K562 (cell line): ENCODE measurements at regions not wholly inside any gene's neighbourhood (a gene's known extent, or its start where the extent isn't known, plus 50 kb on each side); places are given as distances from the start of the nearest gene placed in this dataset.

Experiments used
- ATAC-seq: fragments of 200-7000 bp; cut with Tn5 transposase; 3 replicates; pipeline ENCODE4 v1.9.1; 2020; ENCODE audit warnings: moderate library complexity
- BruUV-seq: library from RNA; stranded (reverse); fragments of 400-500 nt; replicated peaks from 2 replicates; lab custom pipeline; 2021; lab: Mats Ljungman, UMichigan
- CTCF ChIA-PET: fragments of 300-600 bp; formaldehyde crosslinking; extraction: SDS; loops from one replicate; lab custom pipeline; 2021; ENCODE audit warnings: low intra/inter-chr PET ratio; lab: Yijun Ruan, JAX
- POLR2A ChIA-PET: fragments of 300-600, 350-650 bp; sonication (Branson Sonifier 250); formaldehyde crosslinking; extraction: SDS; loops from one replicate; lab custom pipeline; 2021; ENCODE audit warnings: antibody characterized with exemption, inconsistent platforms; lab: Yijun Ruan, JAX
- DNase-seq, 4 experiments: peaks; one replicate each; pipeline versions ENCODE4 v3.0.0 to v3.0.0-alpha.2; 2011 to 2018; ENCODE audit warnings: low spot score in 3 of 4, mixed read lengths in 3 of 4; ENCODE audit errors: extremely low read depth in 1 of 4
- FAIRE-seq: peaks from 2 replicates; lab custom pipeline; 2011; peaks lifted over from hg19 to GRCh38; lab: Jason Lieb, UNC
- H2AFZ ChIP-seq: 2 replicates; pipeline ENCODE4 v1.6.0; 2011; ENCODE audit warnings: low read depth, low read length, control low read depth, inconsistent platforms
- H3K27ac ChIP-seq: fragments of 200-600 bp; 3 replicates; pipeline ENCODE4 v1.8.0; 2011; ENCODE audit warnings: low read depth, mild to moderate bottlenecking, control low read depth, inconsistent platforms, low read length, moderate library complexity, mixed read lengths; ENCODE audit errors: extremely low read depth
- H3K27me3 ChIP-seq, 2 experiments: fragments of 300-600 bp in 1 of 2; 2 replicates in 1 of 2; 3 replicates in 1 of 2; pipeline versions ENCODE4 v1.6.0 to v1.8.0; 2011; ENCODE audit warnings: inconsistent platforms in 2 of 2, low read length in 2 of 2, mild to moderate bottlenecking in 1 of 2, mixed read lengths in 1 of 2, moderate library complexity in 1 of 2; ENCODE audit not compliant: control insufficient read depth in 2 of 2, insufficient read depth in 2 of 2
- H3K36me3 ChIP-seq: fragments of 300-600 bp; 3 replicates; pipeline ENCODE4 v1.8.0; 2011; ENCODE audit warnings: mild to moderate bottlenecking, low read length, inconsistent platforms; ENCODE audit not compliant: control insufficient read depth, insufficient read depth
- H3K4me1 ChIP-seq, 2 experiments: fragments of 200-600 bp in 1 of 2; replicated peaks in 1 of 2; 2 replicates in 1 of 2; 3 replicates in 1 of 2; pipeline versions ENCODE4 v1.5.1 to v1.8.0; 2011; ENCODE audit warnings: inconsistent platforms in 2 of 2, low read length in 2 of 2, mild to moderate bottlenecking in 1 of 2, mixed read lengths in 1 of 2, moderate library complexity in 1 of 2; ENCODE audit not compliant: control insufficient read depth in 2 of 2, insufficient read depth in 2 of 2
- H3K4me2 ChIP-seq: 2 replicates; pipeline ENCODE4 v1.6.1; 2011; ENCODE audit warnings: low read length, control low read depth, inconsistent platforms, mixed read lengths; ENCODE audit not compliant: insufficient read depth
- H3K4me3 ChIP-seq: fragments of 200-600 bp; sonication (generic), shearing (Covaris generic); 2 replicates; pipeline ENCODE4 v1.5.1; 2016; ENCODE audit warnings: control low read depth, inconsistent platforms
- H3K79me2 ChIP-seq: fragments of 200-600 bp; 3 replicates; pipeline ENCODE4 v1.8.0; 2011; ENCODE audit warnings: low read length, inconsistent platforms; ENCODE audit not compliant: control insufficient read depth, insufficient read depth
- H3K9ac ChIP-seq, 2 experiments: 2 replicates each; pipeline versions ENCODE4 v1.6.0 to v1.6.1; 2011; ENCODE audit warnings: low read depth in 2 of 2, low read length in 2 of 2, control low read depth in 1 of 2, inconsistent platforms in 1 of 2, mild to moderate bottlenecking in 1 of 2, mixed read lengths in 1 of 2; ENCODE audit not compliant: insufficient read depth in 1 of 2
- H3K9me1 ChIP-seq: one replicate; pipeline ENCODE4 v1.6.0; 2011; ENCODE audit warnings: inconsistent platforms, mild to moderate bottlenecking, low read length, moderate library complexity; ENCODE audit not compliant: control insufficient read depth, insufficient read depth
- H3K9me3 ChIP-seq: replicated peaks from 2 replicates; pipeline ENCODE4 v1.5.1; 2011; ENCODE audit warnings: low read depth, low read length, inconsistent platforms; ENCODE audit not compliant: control insufficient read depth, insufficient read depth
- H4K20me1 ChIP-seq: replicated peaks from 2 replicates; pipeline ENCODE4 v1.6.1; 2011; ENCODE audit warnings: low read length, inconsistent platforms, mixed read lengths; ENCODE audit not compliant: control insufficient read depth, insufficient read depth
- ARID3A ChIP-seq: IDR thresholded peaks from 2 replicates; pipeline ENCODE4 v1.6.1; 2012; ENCODE audit warnings: low read depth, low read length, improper control_type of control experiment, borderline replicate concordance
- CBX8 ChIP-seq: fragments of 200-600 bp; sonication (generic); IDR thresholded peaks from 2 replicates; pipeline ENCODE4 v1.6.1; 2012; ENCODE audit warnings: borderline replicate concordance, mixed run types, low read depth, mild to moderate bottlenecking, moderate library complexity, mixed read lengths, low read length, control low read depth, inconsistent platforms; ENCODE audit not compliant: poor library complexity, severe bottlenecking; ENCODE audit errors: extremely low read depth
- CHCHD3 ChIP-seq: fragments of 250-450 bp; sonication (Bioruptor Pico); IDR thresholded peaks from 2 replicates; pipeline ENCODE4 v2.1.2; 2022; ENCODE audit warnings: mild to moderate bottlenecking
- CHD2 ChIP-seq: IDR thresholded peaks from 2 replicates; pipeline ENCODE4 v1.6.1; 2011; ENCODE audit warnings: low read depth, low read length
- CREB1 ChIP-seq, 2 experiments: sonication (generic) in 1 of 2; formaldehyde crosslinking in 1 of 2; IDR thresholded peaks; 2 replicates each; pipeline versions ENCODE4 v1.6.1 to v1.8.0; 2012 to 2022; ENCODE audit warnings: inconsistent platforms in 1 of 2, mild to moderate bottlenecking in 1 of 2, missing genetic modification reagents in 1 of 2, moderate library complexity in 1 of 2
- FOSL1 ChIP-seq: fragments of 200-800 bp; sonication (Bioruptor generic); conservative IDR thresholded peaks from 2 replicates; pipeline ENCODE4 v1.6.1; 2016; ENCODE audit warnings: missing genetic modification characterization, missing compliant biosample characterization
- GTF2B ChIP-seq: IDR thresholded peaks from 2 replicates; pipeline ENCODE4 v1.6.1; 2011; ENCODE audit not compliant: insufficient read length; ENCODE audit errors: extremely low read depth
- HBP1 ChIP-seq: fragments of 450-650 bp; formaldehyde crosslinking; IDR thresholded peaks from 2 replicates; pipeline ENCODE4 v1.4.0; 2022; ENCODE audit warnings: missing genetic modification characterization
- KLF10 ChIP-seq: fragments of 250-450 bp; sonication (Bioruptor Pico); IDR thresholded peaks from 2 replicates; pipeline ENCODE4 v1.6.1; 2021; ENCODE audit warnings: matching md5 sums
- PKNOX1 ChIP-seq: fragments of 450-650 bp; IDR thresholded peaks from 2 replicates; pipeline ENCODE4 v1.6.1; 2016
- RAD51 ChIP-seq: fragments of 450-650 bp; IDR thresholded peaks from 2 replicates; pipeline ENCODE4 v1.7.1; 2016; ENCODE audit warnings: low read depth, mild to moderate bottlenecking, borderline replicate concordance
- SAFB2 ChIP-seq: fragments of 200-400 bp; formaldehyde crosslinking; IDR thresholded peaks from 2 replicates; pipeline ENCODE4 v1.6.1; 2018; ENCODE audit warnings: borderline replicate concordance, low read length, low read depth, moderate library complexity; ENCODE audit not compliant: severe bottlenecking
- STAT5A ChIP-seq: IDR thresholded peaks from 2 replicates; pipeline ENCODE4 v1.6.1; 2012; ENCODE audit warnings: low read length, inconsistent platforms, borderline replicate concordance
- WGBS: fragments of 100-300 bp; shearing (Covaris generic); methylation state at CpG from one replicate; pipeline ENCODE4 v1.1.6; 2016; ENCODE audit warnings: low coverage, mixed read lengths; ENCODE audit not compliant: insufficient coverage; ENCODE audit errors: missing lambda C conversion rate; 5-methylcytosine and 5-hydroxymethylcytosine counted together
- in situ Hi-C: fragments of 300-500 bp; cut with MboI; formaldehyde crosslinking; loops from 4 replicates; pipeline ENCODE4 v1.15.0; 2018; ENCODE audit warnings: inconsistent platforms, mixed read lengths
- intact Hi-C: fragments of 100-400 bp; cut with micrococcal nuclease; formaldehyde crosslinking; loops from 2 replicates; pipeline ENCODE4 v1.14.2; 2022

GRCh38 chr7:368651-369475 is 78.9 kb downstream of the FOXL3 start (continued):
- TF ChIP-seq FOSL1: no peak

- H3K4me3 ChIP-seq: no peak overlapping the region
- ChIA-PET POLR2A (no interaction called here), CTCF (no interaction called here)
- peaks cover 3 to 37% of the 10 kb centered on the region in 2 experiments; a peak in 2 of 5 replicates for H3K4me1 ChIP-seq
- no TSS peak for BruUV-seq
- TF ChIP-seq CHCHD3 (no peak), CBX8 (no peak), STAT5A (no peak), GTF2B (no peak), SAFB2 (no peak), KLF10 (CRISPR knock-in tag) (no peak), HBP1 (CRISPR knock-in tag) (no peak), RAD51 (no peak), CREB1 (IDR thresholded peaks at IDR 0.05) (no peak), CREB1 (CRISPR knock-in tag; IDR thresholded peaks at IDR 0.05) (no peak), ARID3A (no peak), CHD2 (no peak), PKNOX1 (no peak)
- H3K9ac ChIP-seq: no peak overlapping the region
- H2AFZ ChIP-seq: no peak overlapping the region
- no peak overlapping the region for H3K4me2 ChIP-seq
- in situ Hi-C loops: no loop called here
- 44% methylated on average over 29 of the region's 57 CpGs for WGBS
- H3K36me3 ChIP-seq: no peaks in the 10 kb centered on the region
- intact Hi-C loops: no loop called here
- H3K9me1 ChIP-seq: peaks cover 2% of the 10 kb centered on the region
- H4K20me1 ChIP-seq: no peaks in the 10 kb centered on the region; the same call in none of the 2 replicates
- no peak overlapping the region for H3K27ac ChIP-seq
- H3K79me2 ChIP-seq: no peaks in the 10 kb centered on the region
- DNase-seq (no peak), FAIRE-seq (no peak), ATAC-seq (no peak)
- peaks cover 36 to 86% of the 10 kb centered on the region in 2 experiments for H3K27me3 ChIP-seq
- no peaks in the 10 kb centered on the region for H3K9me3 ChIP-seq
Observed at GRCh38 chr7:369476-370258, 79.7 kb downstream of the FOXL3 start.
